Panc1 (cell line): ENCODE measurements at regions not wholly inside any gene's neighbourhood (a gene's known extent, or its start where the extent isn't known, plus 50 kb on each side); places are given as distances from the start of the nearest gene placed in this dataset.

Source experiments
- CTCF ChIP-seq: fragments of 450-650 bp; IDR thresholded peaks from 2 replicates; pipeline ENCODE4 v1.5.1; 2017; ENCODE audit warnings: mild to moderate bottlenecking
- POLR2AphosphoS5 ChIP-seq: IDR thresholded peaks from 2 replicates; pipeline ENCODE4 v1.6.1; 2012; ENCODE audit warnings: mild to moderate bottlenecking, low read depth, low read length, moderate library complexity
- TCF7L2 ChIP-seq: IDR thresholded peaks from 2 replicates; pipeline ENCODE4 v1.6.1; 2011; ENCODE audit warnings: mild to moderate bottlenecking, low read depth, low read length, inconsistent platforms

- TF ChIP-seq CTCF = no peak
- no peak for TF ChIP-seq POLR2AphosphoS5
- no peak for TF ChIP-seq TCF7L2
These were observed 138.3 kb downstream of the CCDC71L start for GRCh38 chr7:106522696-106523095.
